Fibroblast of villous mesenchyme (primary cell): ENCODE measurements at regions not wholly inside any gene's neighbourhood (a gene's known extent, or its start where the extent isn't known, plus 50 kb on each side); places are given as distances from the start of the nearest gene placed in this dataset.

Source experiments
- DNase-seq: peaks from one replicate; pipeline ENCODE4 v3.0.0-alpha.2; 2010; ENCODE audit warnings: low read depth
- H3K4me3 ChIP-seq: 2 replicates; pipeline ENCODE4 v1.5.1; 2011; ENCODE audit warnings: low read depth, mild to moderate bottlenecking, low read length
- CTCF ChIP-seq: IDR thresholded peaks from 2 replicates; pipeline ENCODE4 v1.5.1; 2012; ENCODE audit warnings: low read depth, mild to moderate bottlenecking, low read length; ENCODE audit not compliant: insufficient read depth

- no peak for TF ChIP-seq CTCF
- no peak overlapping the region for H3K4me3 ChIP-seq
- DNase-seq: no peak
Observed at GRCh38 chr5:32953694-32954093, 242.6 kb downstream of the NPR3 start.

DNA sequence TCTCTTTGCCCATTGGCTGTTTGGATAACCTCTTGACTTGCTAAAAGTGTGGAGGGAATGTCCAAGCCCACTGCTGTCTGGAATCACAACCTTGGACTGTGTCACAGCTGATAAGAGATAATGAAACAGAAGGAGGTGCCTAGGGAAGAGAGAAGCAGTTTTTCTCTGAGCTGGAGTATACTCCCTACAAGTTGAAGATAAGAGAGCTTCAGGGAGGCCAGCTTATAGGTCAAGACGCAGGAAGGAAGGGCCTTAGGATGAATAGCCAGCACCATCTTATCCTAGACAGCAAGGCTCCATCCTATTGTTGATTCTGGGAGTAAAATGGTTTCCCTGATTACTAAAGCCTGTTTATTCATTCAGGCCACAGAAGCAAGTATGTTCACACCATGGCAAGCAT lies 244.7 kb downstream of the NPR3 start:
- H3K4me3 ChIP-seq: no peak overlapping the region
- TF ChIP-seq CTCF: no peak
- DNase-seq: no peak

DNA sequence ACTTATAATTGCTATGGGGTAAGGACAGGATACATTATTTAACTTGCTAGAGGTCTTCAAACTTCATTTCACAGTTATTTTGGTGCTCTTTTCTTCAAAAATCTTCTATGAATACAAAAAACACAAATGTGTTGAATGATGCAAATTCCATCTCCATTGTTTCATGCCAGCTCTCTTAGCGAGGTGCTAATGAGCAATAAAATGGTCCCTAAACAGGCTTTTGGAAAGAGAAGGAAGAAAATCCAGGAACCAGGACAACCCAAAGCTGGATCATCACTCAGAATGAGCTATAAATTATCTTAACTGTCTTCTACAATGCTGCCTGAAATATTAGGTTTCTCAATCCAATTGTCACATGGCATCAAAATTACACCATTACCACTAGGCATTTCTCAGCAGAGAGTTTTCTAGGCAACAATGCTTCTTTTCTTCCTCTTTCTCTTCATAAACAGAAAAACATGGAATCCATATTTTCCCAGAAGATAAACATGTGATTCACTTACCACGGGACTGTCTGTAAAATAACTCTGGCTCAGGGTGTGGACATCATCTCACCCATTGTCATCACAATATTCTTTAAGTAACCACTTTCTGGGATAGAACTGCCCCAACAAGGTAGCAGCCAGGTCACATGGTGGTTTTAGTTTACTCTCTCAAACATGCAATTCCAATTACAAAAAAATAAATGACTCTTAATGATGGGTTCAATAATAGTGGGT lies 249.4 kb downstream of the NPR3 start:
- no peak for DNase-seq
- H3K4me3 ChIP-seq: no peak overlapping the region
- no peak for TF ChIP-seq CTCF

GRCh38 chr5:32961059-32961415 lies 249.9 kb downstream of the NPR3 start:
- peak; percentile 0 for DNase-seq
- no peak overlapping the region for H3K4me3 ChIP-seq
- no peak for TF ChIP-seq CTCF

GRCh38 chr5:32964261-32964660 lies 253.1 kb downstream of the NPR3 start:
- DNase-seq: peak; percentile 5
- no peak overlapping the region for H3K4me3 ChIP-seq
- TF ChIP-seq CTCF: no peak

DNA sequence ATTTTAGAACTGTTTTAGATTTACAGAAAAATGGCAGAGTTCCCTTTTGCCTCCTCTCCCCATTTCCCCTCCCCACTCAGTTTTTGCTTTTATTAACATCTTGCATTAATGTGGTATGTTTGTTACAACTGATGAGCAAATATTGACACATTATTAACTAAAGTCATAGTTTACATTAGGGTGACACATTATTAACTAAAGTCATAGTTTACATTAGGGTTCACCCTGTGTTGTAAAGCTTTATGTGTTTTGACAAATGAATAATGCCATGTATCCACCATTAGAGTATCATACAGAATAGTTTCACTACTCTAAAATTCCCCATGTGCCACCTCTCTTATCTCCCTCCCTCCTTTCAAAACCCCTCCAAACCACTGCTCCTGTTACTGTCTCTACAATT lies 262.5 kb downstream of the NPR3 start:
- no peak for TF ChIP-seq CTCF
- no peak overlapping the region for H3K4me3 ChIP-seq
- DNase-seq: no peak
